HG02798 (cell line): ENCODE measurements at regions not wholly inside any gene's neighbourhood (a gene's known extent, or its start where the extent isn't known, plus 50 kb on each side); places are given as distances from the start of the nearest gene placed in this dataset.
A peak's percentile ranks its signal among the peaks of the same experiment; 100 is the strongest.

Experiments
- ATAC-seq: cut with Tn5 transposase; IDR thresholded peaks from one replicate; pipeline ENCODE4 v1.9.1; 2021; ENCODE audit warnings: mild to moderate bottlenecking; ENCODE audit not compliant: unreplicated experiment, poor library complexity

- ATAC-seq, result no peak
These were observed 753.8 kb upstream of the TENM4 start for GRCh38 chr11:80194625-80195024.

- ATAC-seq, result no peak
These were observed 753.2 kb upstream of the TENM4 start for GRCh38 chr11:80194016-80194415.

- no peak for ATAC-seq
These were observed 747.3 kb upstream of the TENM4 start for GRCh38 chr11:80188076-80188627.

GRCh38 chr11:80186692-80187091 is 745.9 kb upstream of the TENM4 start:
- no peak for ATAC-seq

GRCh38 chr11:80182901-80183300 is 742.1 kb upstream of the TENM4 start:
- no peak for ATAC-seq

- no peak for ATAC-seq
These were observed 732.7 kb upstream of the TENM4 start for GRCh38 chr11:80173371-80174136.

GRCh38 chr11:80168796-80169195 is 728.0 kb upstream of the TENM4 start:
- no peak for ATAC-seq

- no peak for ATAC-seq
These were observed 726.9 kb upstream of the TENM4 start for GRCh38 chr11:80167766-80168165.

GRCh38 chr11:80165744-80166143 is 724.9 kb upstream of the TENM4 start:
- no peak for ATAC-seq

GRCh38 chr11:80163441-80163840 is 722.6 kb upstream of the TENM4 start:
- ATAC-seq, result no peak

GRCh38 chr11:80163011-80163410 is 722.2 kb upstream of the TENM4 start:
- ATAC-seq, result no peak

GRCh38 chr11:80162387-80162786 is 721.6 kb upstream of the TENM4 start:
- no peak for ATAC-seq

- no peak for ATAC-seq
These were observed 716.6 kb upstream of the TENM4 start for GRCh38 chr11:80157447-80157846.

GRCh38 chr11:80156062-80156461 is 715.2 kb upstream of the TENM4 start:
- no peak for ATAC-seq

GRCh38 chr11:80155412-80156017 is 714.7 kb upstream of the TENM4 start:
- ATAC-seq, result peak; percentile 64

GRCh38 chr11:80146232-80146631 is 705.4 kb upstream of the TENM4 start:
- ATAC-seq, result no peak

GRCh38 chr11:80144897-80145594 is 704.2 kb upstream of the TENM4 start:
- ATAC-seq, result no peak

GRCh38 chr11:80136991-80137390 is 696.2 kb upstream of the TENM4 start:
- ATAC-seq, result no peak

GRCh38 chr11:80129396-80129795 is 688.6 kb upstream of the TENM4 start:
- no peak for ATAC-seq

GRCh38 chr11:80122211-80122610 is 681.4 kb upstream of the TENM4 start:
- ATAC-seq, result no peak

- no peak for ATAC-seq
These were observed 677.2 kb upstream of the TENM4 start for GRCh38 chr11:80118073-80118472.
